KOPT-K1 (cell line): ENCODE measurements at regions not wholly inside any gene's neighbourhood (a gene's known extent, or its start where the extent isn't known, plus 50 kb on each side); places are given as distances from the start of the nearest gene placed in this dataset.
"Not testable (repeated sequence)": the region's sequence is repeated elsewhere in the genome, so short reads cannot be mapped to it uniquely, and the experiment has no call there.

Source experiments
- H3K27ac ChIP-seq: fragments of 200-600 bp; sonication (generic); 2 replicates; pipeline ENCODE4 v1.5.1; 2016; ENCODE audit warnings: antibody characterized with exemption, mild to moderate bottlenecking, low read depth, low read length; ENCODE audit not compliant: poor library complexity, severe bottlenecking
- H3K36me3 ChIP-seq: fragments of 200-600 bp; sonication (generic); 2 replicates; pipeline ENCODE4 v1.5.1; 2017; ENCODE audit warnings: antibody characterized with exemption, mild to moderate bottlenecking, low read length, moderate library complexity; ENCODE audit not compliant: insufficient read depth
- H3K9me3 ChIP-seq: fragments of 200-600 bp; sonication (generic); 2 replicates; pipeline ENCODE4 v1.5.1; 2017; ENCODE audit warnings: antibody characterized with exemption, low read length, mild to moderate bottlenecking; ENCODE audit not compliant: insufficient read depth, poor library complexity, severe bottlenecking

DNA sequence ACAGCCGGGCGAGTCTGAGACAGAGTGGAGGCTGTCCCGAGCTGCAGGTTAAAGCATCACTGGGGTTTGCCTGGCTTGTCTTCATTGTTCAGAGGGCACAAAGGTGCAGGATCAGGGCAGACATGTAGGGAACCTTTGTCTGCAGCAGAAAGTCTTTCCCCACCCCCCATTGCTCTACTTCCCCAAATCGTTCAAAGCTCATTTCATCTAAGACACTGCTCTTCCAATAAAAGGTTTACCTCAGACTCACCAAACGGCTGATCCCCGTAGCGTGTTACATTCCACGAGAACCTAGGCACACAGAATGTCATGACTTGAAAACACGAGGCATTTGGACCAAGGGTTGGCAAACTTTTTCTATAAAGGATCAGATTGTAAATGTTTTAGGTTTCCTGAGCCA lies 286.3 kb upstream of the FRG1 start:
- H3K9me3 ChIP-seq, H3K36me3 ChIP-seq, H3K27ac ChIP-seq: not testable (repeated sequence)

DNA sequence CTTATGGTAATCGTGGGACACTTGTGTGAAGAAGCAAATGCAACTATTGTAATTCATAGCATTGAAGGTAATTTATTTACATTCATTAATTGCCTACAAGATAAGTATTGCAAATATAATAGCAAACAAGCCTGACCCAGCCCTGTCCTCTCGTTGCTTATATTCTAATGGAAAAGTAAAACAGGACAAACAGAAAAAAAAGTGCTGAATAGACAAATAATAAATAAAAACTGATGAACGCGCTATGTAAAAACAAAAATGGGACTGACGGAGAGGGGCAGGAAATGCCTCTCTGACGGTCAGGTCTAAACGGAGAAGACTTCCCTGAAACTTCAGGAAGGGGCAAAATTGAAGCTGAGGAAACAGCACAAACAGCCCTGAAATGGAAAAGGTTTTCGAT lies 284.9 kb upstream of the FRG1 start:
- H3K27ac ChIP-seq, H3K36me3 ChIP-seq, H3K9me3 ChIP-seq: not testable (repeated sequence)

DNA sequence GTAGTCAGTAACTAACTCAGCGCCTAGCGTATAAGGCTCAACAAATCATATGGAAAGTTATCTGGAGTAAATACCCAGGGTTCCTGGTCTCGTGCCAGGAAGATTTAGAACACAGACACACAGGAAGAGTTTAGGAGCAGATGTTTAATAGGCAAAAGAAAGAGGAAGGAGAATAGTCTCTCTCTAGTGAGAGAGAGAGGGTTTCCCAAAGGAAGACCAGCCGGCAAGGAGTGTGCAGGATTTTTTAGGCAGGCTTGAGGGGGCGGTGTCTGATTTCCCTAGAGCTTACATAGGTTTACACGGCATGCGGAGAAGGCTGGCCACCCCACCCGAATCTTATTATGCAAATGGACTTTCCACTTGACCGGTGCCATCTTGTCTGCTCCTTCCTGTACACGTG lies 284.0 kb upstream of the FRG1 start:
- Histone ChIP-seq H3K9me3 (no peaks in the 10 kb centered on the region), H3K36me3 (no peaks in the 10 kb centered on the region), H3K27ac (no peak overlapping the region)

DNA sequence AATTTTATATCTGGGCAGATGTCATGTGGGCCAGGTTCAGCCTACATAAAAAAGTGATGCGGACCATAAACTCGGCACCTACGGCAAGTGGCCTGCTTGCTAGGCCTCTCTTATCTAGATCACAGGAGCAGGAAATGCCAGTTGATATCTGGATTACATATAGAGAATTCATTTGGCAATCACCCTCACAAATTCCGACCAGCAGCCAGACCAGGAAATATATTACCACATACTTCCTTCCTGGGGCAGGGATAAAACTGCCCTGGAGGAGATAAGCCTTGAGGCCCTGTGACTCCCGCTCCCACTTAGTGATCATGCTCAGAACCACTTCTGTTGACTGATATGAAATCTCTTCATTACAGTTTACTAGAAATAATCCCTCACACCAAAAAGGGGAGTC lies 282.4 kb upstream of the FRG1 start:
- not testable (repeated sequence) for H3K9me3 ChIP-seq, H3K36me3 ChIP-seq, H3K27ac ChIP-seq

DNA sequence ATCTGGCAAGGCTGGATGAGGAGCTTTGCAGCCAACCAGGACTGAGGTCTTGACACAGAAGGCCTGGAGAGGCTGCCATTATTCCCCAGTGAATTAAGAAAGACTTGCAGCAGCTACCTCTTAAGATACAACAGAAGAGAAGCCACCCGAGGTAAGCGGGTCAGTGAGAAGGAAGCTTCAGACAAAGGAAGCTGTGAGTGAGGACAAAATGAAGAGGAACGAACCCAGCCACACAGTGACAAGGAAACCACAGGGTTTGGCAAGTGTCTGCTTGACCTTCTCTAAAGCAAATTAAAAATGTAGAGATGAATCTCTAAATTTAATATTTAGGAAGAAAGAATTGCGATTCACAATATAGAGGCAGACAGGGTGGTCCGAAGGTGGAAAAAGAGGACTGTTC lies 281.8 kb upstream of the FRG1 start:
- not testable (repeated sequence) for H3K27ac ChIP-seq, H3K9me3 ChIP-seq, H3K36me3 ChIP-seq

DNA sequence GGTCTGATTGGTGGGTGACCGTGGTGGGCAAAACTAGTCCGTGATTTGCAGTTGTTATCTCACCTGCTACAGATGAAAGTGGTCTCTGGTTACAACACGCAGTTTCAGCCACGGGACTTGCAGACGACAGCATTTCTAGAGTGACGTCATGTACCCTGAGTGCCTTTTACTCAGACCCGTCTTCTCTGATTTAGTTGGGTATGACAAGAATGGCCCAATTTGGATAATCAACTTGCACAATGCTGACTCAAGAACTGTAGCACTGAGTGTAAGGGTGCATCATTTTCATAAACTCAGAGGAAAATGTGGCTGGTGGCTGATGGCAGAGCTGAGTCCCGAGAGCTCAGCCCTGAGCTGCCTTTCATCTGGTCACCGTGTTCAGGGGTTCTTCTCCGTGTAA lies 281.4 kb upstream of the FRG1 start:
- Histone ChIP-seq H3K27ac (no peak overlapping the region), H3K36me3 (no peaks in the 10 kb centered on the region), H3K9me3 (no peaks in the 10 kb centered on the region)

DNA sequence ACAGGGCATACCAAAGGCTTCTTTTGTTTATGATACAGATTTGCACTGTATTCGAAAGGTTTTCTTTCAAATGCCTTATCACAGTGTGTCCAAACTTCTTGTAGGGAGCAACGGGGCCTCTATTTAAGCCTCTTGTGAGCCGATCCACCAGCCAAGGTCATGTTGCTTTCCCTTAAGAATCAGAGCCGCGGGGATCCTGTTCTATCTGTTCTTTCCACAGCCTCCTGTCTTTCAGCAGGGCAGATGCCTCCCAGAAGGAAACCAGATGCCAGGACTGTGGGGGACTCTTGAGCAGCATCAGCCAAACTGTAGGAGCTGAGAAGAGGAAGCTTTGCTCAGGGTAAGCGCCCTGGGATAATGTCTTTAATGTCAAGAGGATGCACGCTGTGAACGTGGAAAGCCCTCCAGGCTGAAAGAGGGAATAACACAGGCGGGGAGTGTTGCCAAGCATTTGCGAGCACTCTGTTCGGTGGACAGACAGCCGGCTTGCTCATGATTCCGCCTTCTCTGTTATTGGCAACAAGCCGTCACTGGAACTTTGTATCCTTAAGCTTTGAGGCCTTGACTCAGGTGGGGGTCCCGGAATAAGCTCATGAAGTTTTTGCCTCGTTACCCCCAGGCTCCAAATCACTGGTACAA lies 279.8 kb upstream of the FRG1 start:
- H3K36me3 ChIP-seq = no peaks in the 10 kb centered on the region
- H3K27ac ChIP-seq = no peak overlapping the region
- no peaks in the 10 kb centered on the region for H3K9me3 ChIP-seq

DNA sequence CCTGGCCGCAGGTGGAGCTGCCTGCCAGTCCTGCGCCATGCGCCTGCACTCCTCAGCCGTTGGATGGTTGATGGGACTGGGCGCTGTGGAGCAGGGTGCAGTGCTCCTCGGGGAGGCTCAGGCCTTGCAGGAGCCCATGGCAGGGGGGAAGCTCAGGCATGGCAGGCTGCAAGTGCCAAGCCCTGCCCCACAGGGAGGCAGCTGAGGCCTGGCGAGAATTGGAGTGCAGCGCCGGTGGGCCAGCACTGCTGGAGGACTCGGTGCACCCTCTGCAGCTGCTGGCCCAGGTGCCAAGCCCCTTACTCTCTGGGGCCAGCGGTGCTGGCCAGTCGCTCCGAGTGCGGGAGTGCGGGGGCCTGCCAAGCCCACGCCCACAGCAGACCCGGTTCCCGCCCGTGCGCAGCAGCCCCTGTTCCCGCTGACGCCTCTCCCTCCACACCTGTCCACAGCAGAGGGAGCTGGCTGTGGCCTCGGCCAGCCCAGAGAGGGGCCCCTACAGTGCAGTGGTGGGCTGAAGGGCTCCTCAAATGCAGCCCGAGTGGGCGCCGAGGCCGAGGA lies 275.9 kb upstream of the FRG1 start:
- Histone ChIP-seq H3K9me3 (no peaks in the 10 kb centered on the region), H3K27ac (no peak overlapping the region), H3K36me3 (no peaks in the 10 kb centered on the region)

DNA sequence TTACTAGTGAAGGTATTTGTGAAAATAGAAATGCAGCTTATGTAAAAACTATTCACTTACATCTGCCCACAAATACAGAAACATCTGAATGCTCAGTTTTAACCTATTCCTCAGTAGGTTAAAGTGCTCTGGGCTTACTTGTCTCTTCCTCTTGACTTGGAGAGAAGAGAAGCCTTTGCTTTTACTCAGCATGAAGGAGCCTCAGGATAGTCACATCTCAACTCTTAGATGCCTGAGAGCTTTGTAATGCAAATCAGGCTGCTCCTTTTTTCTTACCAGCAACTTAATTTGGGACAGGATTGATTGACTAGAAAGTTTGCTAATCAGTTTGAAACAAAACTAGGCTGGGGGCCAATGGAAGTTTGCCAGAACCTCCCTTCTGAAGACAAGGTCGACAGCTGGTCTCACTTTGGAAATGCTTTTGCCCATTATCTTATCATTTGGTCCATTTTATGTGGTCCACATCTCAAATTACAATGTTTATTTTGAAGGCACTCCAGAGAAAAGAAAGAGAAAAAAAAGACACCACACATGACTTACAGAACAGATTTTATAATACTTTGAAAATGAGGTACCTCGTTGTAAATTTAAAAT lies 274.9 kb upstream of the FRG1 start:
- not testable (repeated sequence) for H3K36me3 ChIP-seq, H3K27ac ChIP-seq, H3K9me3 ChIP-seq

DNA sequence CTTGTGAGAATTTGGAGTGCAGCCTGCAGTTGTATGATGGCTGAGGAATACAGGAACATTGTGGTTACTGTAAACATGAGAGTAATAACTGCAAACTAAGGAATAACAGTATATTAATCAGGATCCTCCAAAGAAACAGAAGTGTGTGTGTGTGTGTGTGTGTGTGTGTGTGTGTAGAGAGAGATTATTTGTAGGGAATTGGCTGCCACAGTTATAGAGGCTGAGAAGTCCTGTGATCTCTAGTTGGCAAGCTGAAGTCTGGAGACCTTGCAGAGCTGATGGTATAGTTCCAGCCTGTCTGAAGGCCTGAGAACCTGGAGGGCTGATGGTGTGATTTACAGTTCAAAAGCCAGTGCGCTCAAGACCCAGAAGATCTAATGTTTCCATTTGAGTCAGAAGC lies 273.3 kb upstream of the FRG1 start:
- H3K9me3 ChIP-seq, H3K36me3 ChIP-seq, H3K27ac ChIP-seq: not testable (repeated sequence)

DNA sequence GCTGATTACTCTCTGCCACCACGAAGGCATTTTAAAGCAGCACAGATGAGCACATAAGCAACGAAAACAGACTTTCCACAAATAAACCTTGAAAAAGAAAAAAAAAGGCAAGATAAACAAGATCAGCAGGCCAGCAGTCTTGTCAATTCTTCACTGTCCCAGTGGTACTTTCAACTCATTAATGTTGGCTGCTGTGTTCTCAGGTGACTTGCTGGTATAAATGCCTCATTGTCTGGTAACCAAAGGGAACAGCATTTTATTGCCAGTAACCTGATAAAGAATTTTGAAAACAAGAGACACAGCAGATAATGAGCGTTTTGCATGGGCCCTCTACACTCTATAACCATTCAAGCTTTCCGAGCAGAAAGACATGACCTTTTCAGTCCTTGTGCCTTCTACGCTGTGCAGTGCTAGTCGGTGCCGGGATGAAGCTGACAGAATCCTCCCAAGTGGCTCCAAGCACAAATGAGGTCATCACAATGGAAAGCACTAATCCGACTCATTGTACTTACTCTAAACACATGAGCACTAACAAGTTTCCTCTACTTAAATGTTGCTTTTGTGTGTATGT lies 242.9 kb upstream of the FRG1 start:
- not testable (repeated sequence) for H3K27ac ChIP-seq, H3K9me3 ChIP-seq, H3K36me3 ChIP-seq

DNA sequence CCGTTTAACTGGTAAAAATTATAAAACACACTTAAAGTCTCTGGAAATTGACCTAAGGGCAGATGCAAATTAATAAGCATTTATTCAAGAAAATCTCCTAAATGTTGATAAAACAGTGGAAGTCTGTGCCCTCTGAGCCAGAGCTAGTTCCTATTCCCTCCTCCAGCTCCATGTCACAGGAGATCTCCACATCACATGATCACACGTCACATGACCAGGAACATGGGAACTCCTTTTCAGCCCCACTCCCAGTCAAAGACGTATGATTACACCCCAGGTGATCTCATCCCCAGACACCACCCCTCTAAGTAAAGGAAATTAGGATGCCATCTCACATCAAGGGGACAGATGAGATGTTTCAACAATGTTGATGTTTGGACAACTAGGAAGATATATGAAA lies 237.7 kb upstream of the FRG1 start:
- not testable (repeated sequence) for H3K27ac ChIP-seq, H3K36me3 ChIP-seq, H3K9me3 ChIP-seq

DNA sequence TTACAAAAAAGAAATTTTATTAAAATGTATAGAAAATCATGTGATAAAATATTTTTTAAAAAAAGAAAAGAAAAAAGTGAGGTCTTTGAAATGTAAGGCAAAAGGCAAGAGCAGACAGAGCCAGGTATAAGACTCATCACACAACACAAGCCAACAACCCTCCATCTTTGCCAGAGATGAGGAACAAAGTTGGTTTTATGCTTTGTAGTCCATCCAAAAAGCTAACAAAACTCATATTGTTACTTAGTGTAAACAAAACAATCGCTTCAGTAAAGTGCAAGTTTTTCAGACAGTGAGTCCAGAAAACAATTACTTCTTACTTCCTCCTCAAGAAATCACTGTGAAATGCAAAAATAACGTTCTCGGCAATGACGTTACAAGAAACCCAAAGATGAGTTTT lies 233.9 kb upstream of the FRG1 start:
- H3K27ac ChIP-seq, H3K9me3 ChIP-seq, H3K36me3 ChIP-seq: not testable (repeated sequence)

DNA sequence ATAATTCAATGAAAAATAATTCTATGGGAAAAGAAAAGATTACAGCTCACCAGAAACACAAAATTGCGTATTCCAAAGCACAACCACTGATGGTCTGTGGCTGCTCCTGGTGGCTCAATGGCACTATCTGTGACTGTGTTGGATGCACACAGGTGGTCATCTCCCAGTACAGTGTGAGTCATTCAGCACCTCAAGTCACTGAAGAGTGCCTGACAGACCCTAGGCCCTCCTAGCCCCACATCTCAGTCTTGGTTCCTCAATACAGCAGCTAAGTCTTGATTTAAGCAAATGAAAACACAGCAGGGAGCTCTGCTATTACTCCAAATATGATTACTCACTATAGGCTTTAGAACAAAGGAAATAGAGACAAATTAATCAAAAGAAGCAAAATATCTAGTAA lies 233.4 kb upstream of the FRG1 start:
- not testable (repeated sequence) for H3K27ac ChIP-seq, H3K36me3 ChIP-seq, H3K9me3 ChIP-seq

DNA sequence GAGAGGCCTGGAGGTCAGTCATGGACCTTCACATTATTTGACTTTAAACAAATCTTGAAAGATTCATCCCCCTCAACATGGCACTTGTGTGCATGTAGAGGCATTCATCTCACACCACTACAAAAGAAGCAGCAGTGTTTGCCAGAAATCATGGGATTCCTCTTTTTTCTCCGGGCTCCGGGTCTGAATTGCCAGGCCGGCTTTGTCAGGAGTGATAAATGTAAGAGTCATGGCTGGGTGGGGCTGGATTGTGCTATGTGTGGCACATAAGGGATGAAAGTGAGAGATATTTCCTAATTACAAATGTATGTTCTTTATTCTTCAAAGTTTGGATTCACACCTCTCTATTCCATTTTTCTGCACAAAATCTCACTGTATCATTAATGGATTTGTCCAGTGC lies 228.7 kb upstream of the FRG1 start:
- not testable (repeated sequence) for H3K36me3 ChIP-seq, H3K9me3 ChIP-seq, H3K27ac ChIP-seq
